GM19468 (cell line): ENCODE measurements at regions not wholly inside any gene's neighbourhood (a gene's known extent, or its start where the extent isn't known, plus 50 kb on each side); places are given as distances from the start of the nearest gene placed in this dataset.
"Not testable (repeated sequence)": the region's sequence is repeated elsewhere in the genome, so short reads cannot be mapped to it uniquely, and the experiment has no call there.

Experiments used
- ATAC-seq: cut with Tn5 transposase; IDR thresholded peaks from one replicate; pipeline ENCODE4 v1.9.1; 2021; ENCODE audit warnings: mild to moderate bottlenecking, moderate library complexity, moderate number of reproducible peaks; ENCODE audit not compliant: unreplicated experiment; ENCODE audit errors: extremely low read depth

DNA sequence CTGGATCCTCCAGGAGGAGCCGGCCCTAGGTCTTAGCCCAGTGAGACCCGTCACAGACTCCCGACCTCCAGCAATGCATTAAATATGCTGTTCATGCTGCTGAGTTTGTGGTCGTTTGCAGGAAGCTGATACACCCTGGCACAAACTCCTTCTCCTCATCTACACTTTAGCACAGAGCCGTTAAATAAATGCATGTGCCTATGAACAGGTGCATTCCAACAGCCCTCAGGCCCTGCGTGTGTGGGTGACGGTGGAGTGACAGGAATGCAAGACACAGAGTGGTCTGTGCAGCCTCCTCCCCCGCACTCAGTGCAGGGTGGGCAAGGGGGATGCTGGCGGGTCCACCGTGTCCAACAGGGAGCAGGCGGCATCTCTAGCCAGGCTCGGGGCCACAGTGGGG lies 106.6 kb upstream of the TMPRSS2 start:
- no peak for ATAC-seq

DNA sequence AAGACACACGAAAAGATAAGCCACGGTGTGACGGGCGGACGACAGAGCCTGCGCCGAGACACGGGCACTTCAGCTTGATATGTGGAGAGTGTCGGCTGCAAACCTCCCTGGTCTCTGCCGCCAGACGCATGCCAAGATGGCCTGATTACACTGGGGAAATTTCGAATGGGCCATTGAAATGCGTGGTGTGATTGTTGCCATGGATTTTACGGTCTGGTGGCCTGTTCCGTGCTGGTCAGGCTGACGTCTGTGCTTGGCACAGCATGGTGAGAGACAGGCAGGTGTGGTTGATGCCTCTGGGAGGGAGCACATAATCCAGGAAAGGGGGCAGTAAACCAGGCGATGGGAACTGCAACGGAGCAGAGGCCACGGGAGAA lies 105.6 kb upstream of the TMPRSS2 start:
- no peak for ATAC-seq

- ATAC-seq = no peak
Measured at GRCh38 chr21:41612674-41613532, 104.9 kb upstream of the TMPRSS2 start.

GRCh38 chr21:41611966-41612606 lies 104.1 kb upstream of the TMPRSS2 start:
- ATAC-seq = no peak

GRCh38 chr21:41611441-41611840 lies 103.5 kb upstream of the TMPRSS2 start:
- ATAC-seq = no peak

DNA sequence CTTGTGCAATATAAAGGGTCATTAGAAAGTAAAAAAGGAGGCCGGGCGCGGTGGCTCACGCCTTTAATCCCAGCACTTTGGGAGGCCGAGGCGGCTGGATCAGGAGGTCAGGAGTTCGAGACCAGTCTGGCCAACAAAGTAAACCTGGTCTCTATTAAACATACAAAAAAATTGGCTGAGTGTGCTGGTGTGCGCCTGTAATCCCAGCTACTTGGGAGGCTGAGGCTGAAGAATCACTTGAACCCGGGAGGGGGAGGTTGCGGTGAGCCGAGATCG lies 102.8 kb upstream of the TMPRSS2 start:
- ATAC-seq = not testable (repeated sequence)

GRCh38 chr21:41610042-41610839 lies 102.3 kb upstream of the TMPRSS2 start:
- no peak for ATAC-seq

DNA sequence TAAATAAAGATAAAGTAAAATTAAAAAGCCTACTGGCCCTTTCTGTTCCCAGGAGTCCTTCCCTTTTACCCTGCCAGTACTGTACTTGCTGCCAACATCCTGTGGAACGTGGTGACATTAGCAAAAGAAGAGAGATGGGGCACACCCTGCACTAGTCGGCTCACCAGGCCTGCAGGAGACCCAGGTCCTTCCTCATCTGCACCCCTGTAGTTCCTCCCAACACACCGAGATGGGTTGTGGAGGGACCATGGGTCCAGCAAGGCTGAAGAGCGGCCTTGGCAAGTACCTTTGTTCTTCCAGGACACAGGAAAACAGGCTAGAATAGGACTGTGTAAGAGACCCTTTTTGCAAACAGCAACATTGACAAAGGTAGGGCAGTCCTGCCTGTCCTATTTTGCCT lies 98.7 kb upstream of the TMPRSS2 start:
- ATAC-seq = no peak

DNA sequence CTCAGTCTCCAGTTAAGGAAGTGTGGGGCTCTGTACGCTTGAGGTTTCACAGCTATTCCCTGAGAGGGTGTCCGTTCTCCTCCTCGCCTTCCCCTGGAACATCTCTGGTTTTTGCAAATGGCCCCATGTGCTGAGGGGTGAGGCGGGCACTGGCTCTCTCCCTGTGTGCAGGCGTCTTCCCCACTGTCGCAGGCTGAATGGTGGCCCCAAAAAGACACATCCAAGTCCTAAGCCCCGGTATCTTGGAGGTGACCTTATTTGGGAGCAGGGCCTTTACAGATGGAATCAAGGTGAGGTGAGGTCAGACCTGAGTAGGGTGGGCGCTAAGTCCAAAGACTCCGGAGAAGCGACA lies 98.0 kb upstream of the TMPRSS2 start:
- no peak for ATAC-seq

DNA sequence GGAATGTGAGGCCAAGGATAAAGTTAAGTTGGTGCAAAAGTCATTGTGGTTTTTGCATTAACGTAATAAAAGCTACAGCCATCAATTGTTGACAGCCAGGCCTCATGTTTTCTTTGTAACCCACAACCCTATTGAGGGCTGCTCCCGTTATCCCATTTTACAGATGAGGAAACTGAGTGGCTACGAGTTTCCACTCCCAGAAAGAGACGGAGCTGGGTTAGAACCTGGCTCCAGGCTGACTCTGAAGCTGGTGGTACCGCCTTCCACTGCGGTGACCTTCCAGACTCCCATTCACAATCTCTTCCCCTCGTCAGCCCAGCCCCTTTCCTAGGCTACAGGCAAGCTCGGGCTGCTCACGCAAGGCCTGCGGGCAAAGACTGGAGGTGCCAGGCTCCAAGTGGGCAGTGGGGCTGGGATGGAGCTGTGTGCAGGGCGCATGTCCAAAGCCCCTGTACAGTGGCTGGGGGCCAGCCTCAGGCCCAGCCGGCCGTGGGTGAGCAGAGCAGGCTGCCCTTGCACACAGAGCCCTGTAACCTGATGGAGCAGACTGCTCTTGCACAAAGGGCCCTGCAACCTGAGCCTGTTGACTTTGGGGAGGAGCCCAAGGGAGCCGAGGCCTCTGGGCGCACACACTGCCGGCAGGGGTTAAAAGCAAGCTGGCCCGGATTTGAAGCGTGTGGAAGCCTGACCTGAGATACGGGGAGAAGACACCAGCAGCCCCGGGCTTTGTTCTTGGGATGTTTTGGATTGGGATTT lies 97.4 kb upstream of the TMPRSS2 start:
- no peak for ATAC-seq

DNA sequence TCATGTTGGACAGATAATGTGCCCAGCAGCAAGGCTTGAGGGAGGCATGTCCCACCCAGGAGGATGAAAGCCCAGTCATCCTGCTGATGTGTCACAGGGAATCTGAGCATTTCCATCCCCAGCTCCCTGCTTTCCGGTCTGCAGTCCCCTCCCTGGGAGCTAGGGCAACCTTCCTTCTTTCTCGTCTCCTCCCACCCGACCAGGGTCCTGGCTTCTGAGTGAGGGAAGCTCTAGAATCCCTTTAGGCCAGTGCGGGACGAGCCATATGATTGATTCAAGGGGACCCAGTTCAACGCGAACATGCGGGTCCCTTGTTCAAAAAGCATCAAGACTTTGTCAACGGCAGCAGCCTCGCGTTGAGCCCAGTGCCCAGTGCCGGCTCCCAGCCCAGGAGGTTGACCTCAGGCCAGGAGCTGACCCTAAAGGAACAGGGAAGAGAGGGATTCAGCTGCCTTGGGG lies 96.7 kb upstream of the TMPRSS2 start:
- ATAC-seq = no peak

DNA sequence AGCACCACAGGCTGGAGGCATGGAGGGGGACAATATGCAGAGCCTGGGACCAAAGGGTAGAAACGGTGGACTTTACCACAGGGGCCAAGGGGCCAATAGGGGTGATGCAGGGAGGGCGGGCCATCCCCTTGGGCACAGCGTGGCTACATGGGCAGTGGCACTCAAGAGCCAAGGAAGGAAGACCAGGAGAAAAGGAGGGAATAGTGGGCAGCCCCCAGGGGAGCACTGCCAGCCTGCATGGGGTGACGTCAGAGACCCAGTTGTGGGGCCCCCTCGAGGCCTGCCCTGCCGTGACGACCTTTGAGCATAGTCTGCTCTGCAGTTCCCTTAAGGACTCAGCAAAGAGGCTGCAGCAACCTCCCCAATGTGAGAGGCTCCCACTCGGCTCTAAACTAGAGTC lies 95.5 kb upstream of the TMPRSS2 start:
- no peak for ATAC-seq

DNA sequence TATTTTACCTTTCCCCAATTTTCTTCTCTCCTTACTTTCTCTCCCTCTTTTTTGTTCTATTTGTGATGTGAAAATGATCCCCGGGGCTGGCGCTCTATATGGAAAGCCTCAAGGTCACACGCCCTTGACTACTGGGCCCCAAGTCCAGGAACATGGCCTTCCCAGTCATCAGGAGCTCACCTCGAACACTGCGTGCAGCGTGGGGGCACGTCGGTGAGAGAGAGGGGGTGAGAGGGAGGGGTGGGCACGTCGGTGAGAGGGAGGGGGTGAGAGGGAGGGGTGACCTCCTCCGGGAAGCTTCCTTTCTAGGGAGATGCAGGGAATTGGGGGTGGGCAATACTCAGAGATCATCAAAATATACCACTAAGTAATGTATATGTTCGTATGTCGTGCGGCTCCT lies 94.6 kb upstream of the TMPRSS2 start:
- no peak for ATAC-seq

DNA sequence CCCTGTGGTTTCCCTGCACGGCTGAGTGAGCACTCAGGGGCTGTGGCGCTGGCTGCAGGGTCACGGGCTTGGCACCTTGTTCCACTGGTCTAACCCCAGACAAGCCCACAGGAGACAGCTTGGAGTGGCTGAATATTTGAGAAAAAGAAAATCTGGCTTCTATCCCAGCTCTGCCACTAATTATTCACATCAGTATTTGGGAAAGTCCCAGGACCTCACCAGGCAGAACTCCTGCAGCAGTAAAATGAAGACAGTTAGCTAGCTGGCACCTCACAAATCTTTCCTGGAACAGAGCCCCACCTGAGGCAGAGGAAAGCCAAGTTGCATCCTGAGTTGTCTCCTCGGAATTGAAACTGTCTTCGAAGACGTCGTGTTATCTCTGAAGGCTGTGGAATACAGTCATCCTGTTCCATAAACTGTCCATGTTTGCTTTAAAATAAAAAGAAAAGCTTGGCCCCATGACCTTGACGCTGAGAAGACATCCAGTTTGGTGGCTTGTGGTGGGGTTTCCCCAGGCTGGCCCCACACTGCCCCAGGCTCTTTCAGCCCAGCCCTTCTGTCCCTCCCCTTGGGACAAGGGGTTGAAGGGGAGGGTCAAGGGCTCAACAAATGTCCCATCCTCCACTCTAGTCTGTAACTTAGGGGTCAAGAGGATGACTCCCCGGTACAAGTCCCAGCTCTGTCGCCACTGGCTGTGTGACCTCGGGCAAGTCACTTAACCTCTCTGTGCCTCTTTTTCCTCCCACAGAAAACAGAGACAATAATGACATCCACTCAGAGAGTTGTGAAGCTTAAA lies 93.8 kb upstream of the TMPRSS2 start:
- ATAC-seq = no peak

GRCh38 chr21:41600961-41601572 lies 93.1 kb upstream of the TMPRSS2 start:
- no peak for ATAC-seq

- ATAC-seq = no peak
Measured at GRCh38 chr21:41600556-41600955, 92.6 kb upstream of the TMPRSS2 start.

DNA sequence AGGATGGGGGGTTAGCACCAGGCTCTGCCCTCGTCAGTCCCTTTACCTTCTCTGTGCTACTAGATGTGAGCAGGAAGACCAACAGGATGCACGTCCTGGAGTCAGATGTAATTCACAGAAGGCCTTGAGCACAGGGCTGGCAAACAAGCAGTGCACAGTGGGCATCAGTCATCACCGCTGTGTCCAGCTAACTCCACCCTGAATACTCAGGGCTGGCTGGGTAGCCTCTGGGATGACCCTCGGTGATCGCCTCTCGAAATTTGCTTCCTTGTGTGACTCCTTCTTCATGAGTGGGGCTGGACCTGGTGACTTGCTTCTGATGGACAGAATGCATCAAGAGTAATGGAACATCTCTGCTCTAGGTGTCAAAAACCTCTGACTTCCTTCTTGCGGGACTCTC lies 92.2 kb upstream of the TMPRSS2 start:
- no peak for ATAC-seq

- no peak for ATAC-seq
Measured at GRCh38 chr21:41598561-41599431, 90.8 kb upstream of the TMPRSS2 start.
